H1 (cell line): ENCODE measurements at regions not wholly inside any gene's neighbourhood (a gene's known extent, or its start where the extent isn't known, plus 50 kb on each side); places are given as distances from the start of the nearest gene placed in this dataset.

Experiments used
- CTCF ChIA-PET: fragments of 300-600 bp; sonication (Branson Sonifier 250); formaldehyde crosslinking; loops from one replicate; lab custom pipeline; 2021; ENCODE audit not compliant: partially characterized antibody; lab: Charles Lee
- POLR2A ChIA-PET: fragments of 300-600 bp; sonication (Branson Sonifier 250); formaldehyde crosslinking; loops from one replicate; lab custom pipeline; 2021; ENCODE audit warnings: inconsistent platforms; ENCODE audit not compliant: partially characterized antibody; lab: Charles Lee
- DNase-seq, 2 experiments: peaks; one replicate each; pipeline versions ENCODE4 v3.0.0 to v3.0.0-alpha.2; 2010 to 2022; ENCODE audit warnings: low spot score in 2 of 2, low read depth in 1 of 2, mixed read lengths in 1 of 2
- FAIRE-seq: peaks from 2 replicates; lab custom pipeline; 2011; peaks lifted over from hg19 to GRCh38; lab: Jason Lieb, UNC
- H2AFZ ChIP-seq: 2 replicates; pipeline ENCODE4 v1.8.1; 2012; ENCODE audit warnings: low read length, inconsistent platforms
- H2AK5ac ChIP-seq: 2 replicates; pipeline ENCODE4 v1.6.1; 2013; ENCODE audit warnings: low read depth, low read length
- H2BK120ac ChIP-seq: replicated peaks from 2 replicates; pipeline ENCODE3; 2013; ENCODE audit warnings: low read depth, low read length, inconsistent platforms
- H2BK12ac ChIP-seq: 2 replicates; pipeline ENCODE4 v1.6.1; 2013; ENCODE audit warnings: low read depth, low read length
- H2BK15ac ChIP-seq: 2 replicates; pipeline ENCODE4 v1.6.1; 2013; ENCODE audit warnings: low read length
- H2BK20ac ChIP-seq: 2 replicates; pipeline ENCODE4 v1.6.1; 2013; ENCODE audit warnings: low read length
- H2BK5ac ChIP-seq: 2 replicates; pipeline ENCODE4 v1.6.1; 2013; ENCODE audit warnings: low read depth, low read length
- H3K14ac ChIP-seq: 2 replicates; pipeline ENCODE4 v1.6.1; 2013; ENCODE audit warnings: inconsistent platforms; ENCODE audit not compliant: insufficient read length
- H3K18ac ChIP-seq: 2 replicates; pipeline ENCODE4 v1.6.1; 2013; ENCODE audit warnings: low read length; ENCODE audit errors: extremely low read depth
- H3K23ac ChIP-seq: 2 replicates; pipeline ENCODE4 v1.6.1; 2013; ENCODE audit warnings: inconsistent platforms; ENCODE audit not compliant: insufficient read length
- H3K23me2 ChIP-seq: 2 replicates; pipeline ENCODE4 v1.6.1; 2013; ENCODE audit warnings: low read depth, low read length
- H3K27ac ChIP-seq: 2 replicates; pipeline ENCODE4 v1.6.1; 2011; ENCODE audit warnings: low read depth, low read length, inconsistent platforms
- H3K27me3 ChIP-seq, 4 experiments: replicated peaks in 1 of 4; 1 replicate in 1 of 4; 2 replicates in 3 of 4; pipeline versions ENCODE4 v1.6.1 to v1.8.1; 2011 to 2013; ENCODE audit warnings: low read length in 3 of 4, mild to moderate bottlenecking in 3 of 4, inconsistent platforms in 2 of 4, mixed read lengths in 2 of 4, moderate library complexity in 1 of 4; ENCODE audit not compliant: control insufficient read depth in 3 of 4, insufficient read depth in 3 of 4; ENCODE audit errors: extremely low read depth in 1 of 4
- H3K36me3 ChIP-seq, 4 experiments: 2 replicates each; pipeline versions ENCODE4 v1.6.1 to v1.8.1; 2011 to 2013; ENCODE audit warnings: mild to moderate bottlenecking in 4 of 4, low read length in 3 of 4, moderate library complexity in 2 of 4, control low read depth in 1 of 4, inconsistent platforms in 1 of 4; ENCODE audit not compliant: insufficient read depth in 4 of 4, control insufficient read depth in 2 of 4
- H3K4ac ChIP-seq: replicated peaks from 2 replicates; pipeline ENCODE3; 2013; ENCODE audit warnings: low read length, low read depth, mixed read lengths, inconsistent platforms; ENCODE audit not compliant: insufficient read length
- H3K4me1 ChIP-seq, 4 experiments: replicated peaks in 1 of 4; 1 replicate in 1 of 4; 2 replicates in 3 of 4; pipeline versions ENCODE4 v1.6.1 to v1.8.1; 2011 to 2013; ENCODE audit warnings: low read length in 3 of 4, inconsistent platforms in 2 of 4, mixed read lengths in 1 of 4; ENCODE audit not compliant: insufficient read depth in 4 of 4, control insufficient read depth in 3 of 4
- H3K4me2 ChIP-seq, 2 experiments: 2 replicates each; pipeline versions ENCODE4 v1.6.1 to v1.8.1; 2011 to 2013; ENCODE audit warnings: low read depth in 2 of 2, low read length in 2 of 2, control low read depth in 1 of 2, inconsistent platforms in 1 of 2, mild to moderate bottlenecking in 1 of 2; ENCODE audit not compliant: insufficient read depth in 1 of 2
- H3K4me3 ChIP-seq, 4 experiments: fragments of 200-600, 300-600 bp in 1 of 4; sonication (generic), shearing (Covaris generic), sonication (Bioruptor Twin) in 1 of 4; 2 replicates each; pipeline versions ENCODE4 v1.5.1 to v1.8.1; 2011 to 2016; ENCODE audit warnings: low read length in 4 of 4, low read depth in 3 of 4, control low read depth in 2 of 4, inconsistent platforms in 2 of 4, mild to moderate bottlenecking in 2 of 4, mixed read lengths in 1 of 4, moderate library complexity in 1 of 4; ENCODE audit not compliant: insufficient read depth in 2 of 4; ENCODE audit errors: extremely low read depth in 1 of 4
- H3K56ac ChIP-seq: replicated peaks from 2 replicates; pipeline ENCODE3; 2013; ENCODE audit warnings: low read depth, mild to moderate bottlenecking, mixed read lengths, low read length, inconsistent platforms; ENCODE audit not compliant: insufficient read length
- H3K79me1 ChIP-seq: 2 replicates; pipeline ENCODE4 v1.6.1; 2013; ENCODE audit warnings: low read depth, low read length, control low read depth
- H3K79me2 ChIP-seq, 2 experiments: 2 replicates each; pipeline versions ENCODE4 v1.6.1 to v1.8.1; 2012 to 2013; ENCODE audit warnings: low read length in 2 of 2, mild to moderate bottlenecking in 2 of 2, inconsistent platforms in 1 of 2; ENCODE audit not compliant: insufficient read depth in 2 of 2, control insufficient read depth in 1 of 2
- H3K9ac ChIP-seq, 4 experiments: replicated peaks in 1 of 4; 1 replicate in 1 of 4; 2 replicates in 3 of 4; pipeline versions ENCODE4 v1.6.1 to v1.8.1; 2011 to 2013; ENCODE audit warnings: low read depth in 3 of 4, low read length in 3 of 4, control low read depth in 2 of 4, mild to moderate bottlenecking in 2 of 4, moderate library complexity in 2 of 4, inconsistent platforms in 1 of 4; ENCODE audit errors: extremely low read depth in 1 of 4
- H3K9me3 ChIP-seq, 2 experiments: 2 replicates each; pipeline versions ENCODE4 v1.6.1 to v1.8.1; 2012 to 2013; ENCODE audit warnings: mild to moderate bottlenecking in 2 of 2, moderate library complexity in 2 of 2, control low read depth in 1 of 2, inconsistent platforms in 1 of 2, low read depth in 1 of 2, low read length in 1 of 2, mixed read lengths in 1 of 2; ENCODE audit not compliant: insufficient read depth in 2 of 2
- H4K20me1 ChIP-seq, 2 experiments: replicated peaks in 1 of 2; 2 replicates each; pipeline versions ENCODE3 to v1.8.1; 2011 to 2013; ENCODE audit warnings: inconsistent platforms in 2 of 2, low read length in 2 of 2, mild to moderate bottlenecking in 1 of 2; ENCODE audit not compliant: insufficient read depth in 2 of 2, control insufficient read depth in 1 of 2
- H4K5ac ChIP-seq: 2 replicates; pipeline ENCODE4 v1.6.1; 2013; ENCODE audit warnings: low read length, low read depth, mixed read lengths, inconsistent platforms; ENCODE audit not compliant: insufficient read length
- H4K8ac ChIP-seq: 2 replicates; pipeline ENCODE4 v1.8.0; 2013; ENCODE audit warnings: mild to moderate bottlenecking, moderate library complexity, low read length, inconsistent platforms; ENCODE audit not compliant: insufficient read depth; ENCODE audit errors: extremely low read depth
- H4K91ac ChIP-seq: replicated peaks from 2 replicates; pipeline ENCODE3; 2013; ENCODE audit warnings: low read length, mixed read lengths, inconsistent platforms; ENCODE audit not compliant: insufficient read length
- WGBS, 2 experiments: shearing (Covaris generic) in 1 of 2; methylation state at CpG; one replicate each; pipeline versions ENCODE4 v1.1.6 to v1.1.7; 2013 to 2015; ENCODE audit warnings: low lambda C conversion rate in 2 of 2, mixed read lengths in 2 of 2, inconsistent platforms in 1 of 2, low coverage in 1 of 2, missing lambda C conversion rate in 1 of 2; ENCODE audit not compliant: insufficient replicate concordance in 2 of 2, insufficient coverage in 1 of 2, insufficient read length in 1 of 2; ENCODE audit errors: extremely low coverage in 1 of 2, missing lambda C conversion rate in 1 of 2; 5-methylcytosine and 5-hydroxymethylcytosine counted together
- TF ChIP-seq, protein P1 (sequence below): fragments of 300-600 bp; sonication (generic); IDR thresholded peaks from 2 replicates; pipeline ENCODE4 v1.7.1; 2012; ENCODE audit warnings: low read length, moderate library complexity, mild to moderate bottlenecking, inconsistent platforms; ENCODE audit not compliant: insufficient replicate concordance

DNA sequence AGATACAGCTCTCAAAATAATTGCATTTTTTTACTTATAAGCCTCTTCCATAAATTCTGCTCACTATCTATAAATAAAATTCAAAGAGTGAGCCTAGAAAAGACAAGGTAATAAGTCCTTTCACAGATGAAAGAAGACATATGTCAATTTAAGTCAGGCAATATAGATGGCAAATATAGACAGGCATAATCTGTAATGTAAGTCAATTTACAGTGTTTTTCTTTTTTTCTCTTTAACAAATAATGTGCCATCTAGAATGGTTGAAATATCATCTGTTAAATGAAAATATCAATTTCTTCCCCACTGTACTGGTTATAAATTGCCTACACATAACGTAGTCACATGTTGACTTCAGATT is 1409.2 kb upstream of the GOT2 start:
- H3K23me2 ChIP-seq = no peaks in the 10 kb centered on the region; the same call in 1 of the 2 replicates
- H3K4me1 ChIP-seq = peaks cover 0 to 3% (median 0%) of the 10 kb centered on the region in 4 experiments; a peak in 2 of 7 replicates
- no peak overlapping the region for H2BK12ac ChIP-seq
- no peak overlapping the region for H3K27ac ChIP-seq
- H2BK20ac ChIP-seq = no peak overlapping the region
- H2AFZ ChIP-seq = no peak overlapping the region
- H3K56ac ChIP-seq = no peak overlapping the region
- ChIA-PET POLR2A (no interaction called here), CTCF (no interaction called here)
- no peak overlapping the region for H4K5ac ChIP-seq
- DNase-seq (no peak), FAIRE-seq (no peak)
- H3K4ac ChIP-seq = no peak overlapping the region
- H3K4me2 ChIP-seq = no peak overlapping the region
- H4K8ac ChIP-seq = no peak overlapping the region
- no peak overlapping the region for H4K91ac ChIP-seq
- H3K27me3 ChIP-seq = no peaks in the 10 kb centered on the region
- H2AK5ac ChIP-seq = no peak overlapping the region
- no peak overlapping the region for H3K14ac ChIP-seq
- no peaks in the 10 kb centered on the region for H3K9me3 ChIP-seq
- H3K23ac ChIP-seq = no peak overlapping the region
- H2BK120ac ChIP-seq = no peak overlapping the region
- H3K9ac ChIP-seq = no peak overlapping the region
- WGBS, 2 experiments = 92% methylated on average over 1 of the region's 1 CpG; no CpG with 5 or more reads in 1 of the 2 experiments
- H3K79me1 ChIP-seq = no peaks in the 10 kb centered on the region
- H3K18ac ChIP-seq = no peak overlapping the region
- H2BK15ac ChIP-seq = no peak overlapping the region
- no peaks in the 10 kb centered on the region for H3K36me3 ChIP-seq
- no peak overlapping the region for H2BK5ac ChIP-seq
- no peak overlapping the region for H3K4me3 ChIP-seq
- no peaks in the 10 kb centered on the region for H4K20me1 ChIP-seq
- H3K79me2 ChIP-seq = no peaks in the 10 kb centered on the region
- TF ChIP-seq, protein P1, sequence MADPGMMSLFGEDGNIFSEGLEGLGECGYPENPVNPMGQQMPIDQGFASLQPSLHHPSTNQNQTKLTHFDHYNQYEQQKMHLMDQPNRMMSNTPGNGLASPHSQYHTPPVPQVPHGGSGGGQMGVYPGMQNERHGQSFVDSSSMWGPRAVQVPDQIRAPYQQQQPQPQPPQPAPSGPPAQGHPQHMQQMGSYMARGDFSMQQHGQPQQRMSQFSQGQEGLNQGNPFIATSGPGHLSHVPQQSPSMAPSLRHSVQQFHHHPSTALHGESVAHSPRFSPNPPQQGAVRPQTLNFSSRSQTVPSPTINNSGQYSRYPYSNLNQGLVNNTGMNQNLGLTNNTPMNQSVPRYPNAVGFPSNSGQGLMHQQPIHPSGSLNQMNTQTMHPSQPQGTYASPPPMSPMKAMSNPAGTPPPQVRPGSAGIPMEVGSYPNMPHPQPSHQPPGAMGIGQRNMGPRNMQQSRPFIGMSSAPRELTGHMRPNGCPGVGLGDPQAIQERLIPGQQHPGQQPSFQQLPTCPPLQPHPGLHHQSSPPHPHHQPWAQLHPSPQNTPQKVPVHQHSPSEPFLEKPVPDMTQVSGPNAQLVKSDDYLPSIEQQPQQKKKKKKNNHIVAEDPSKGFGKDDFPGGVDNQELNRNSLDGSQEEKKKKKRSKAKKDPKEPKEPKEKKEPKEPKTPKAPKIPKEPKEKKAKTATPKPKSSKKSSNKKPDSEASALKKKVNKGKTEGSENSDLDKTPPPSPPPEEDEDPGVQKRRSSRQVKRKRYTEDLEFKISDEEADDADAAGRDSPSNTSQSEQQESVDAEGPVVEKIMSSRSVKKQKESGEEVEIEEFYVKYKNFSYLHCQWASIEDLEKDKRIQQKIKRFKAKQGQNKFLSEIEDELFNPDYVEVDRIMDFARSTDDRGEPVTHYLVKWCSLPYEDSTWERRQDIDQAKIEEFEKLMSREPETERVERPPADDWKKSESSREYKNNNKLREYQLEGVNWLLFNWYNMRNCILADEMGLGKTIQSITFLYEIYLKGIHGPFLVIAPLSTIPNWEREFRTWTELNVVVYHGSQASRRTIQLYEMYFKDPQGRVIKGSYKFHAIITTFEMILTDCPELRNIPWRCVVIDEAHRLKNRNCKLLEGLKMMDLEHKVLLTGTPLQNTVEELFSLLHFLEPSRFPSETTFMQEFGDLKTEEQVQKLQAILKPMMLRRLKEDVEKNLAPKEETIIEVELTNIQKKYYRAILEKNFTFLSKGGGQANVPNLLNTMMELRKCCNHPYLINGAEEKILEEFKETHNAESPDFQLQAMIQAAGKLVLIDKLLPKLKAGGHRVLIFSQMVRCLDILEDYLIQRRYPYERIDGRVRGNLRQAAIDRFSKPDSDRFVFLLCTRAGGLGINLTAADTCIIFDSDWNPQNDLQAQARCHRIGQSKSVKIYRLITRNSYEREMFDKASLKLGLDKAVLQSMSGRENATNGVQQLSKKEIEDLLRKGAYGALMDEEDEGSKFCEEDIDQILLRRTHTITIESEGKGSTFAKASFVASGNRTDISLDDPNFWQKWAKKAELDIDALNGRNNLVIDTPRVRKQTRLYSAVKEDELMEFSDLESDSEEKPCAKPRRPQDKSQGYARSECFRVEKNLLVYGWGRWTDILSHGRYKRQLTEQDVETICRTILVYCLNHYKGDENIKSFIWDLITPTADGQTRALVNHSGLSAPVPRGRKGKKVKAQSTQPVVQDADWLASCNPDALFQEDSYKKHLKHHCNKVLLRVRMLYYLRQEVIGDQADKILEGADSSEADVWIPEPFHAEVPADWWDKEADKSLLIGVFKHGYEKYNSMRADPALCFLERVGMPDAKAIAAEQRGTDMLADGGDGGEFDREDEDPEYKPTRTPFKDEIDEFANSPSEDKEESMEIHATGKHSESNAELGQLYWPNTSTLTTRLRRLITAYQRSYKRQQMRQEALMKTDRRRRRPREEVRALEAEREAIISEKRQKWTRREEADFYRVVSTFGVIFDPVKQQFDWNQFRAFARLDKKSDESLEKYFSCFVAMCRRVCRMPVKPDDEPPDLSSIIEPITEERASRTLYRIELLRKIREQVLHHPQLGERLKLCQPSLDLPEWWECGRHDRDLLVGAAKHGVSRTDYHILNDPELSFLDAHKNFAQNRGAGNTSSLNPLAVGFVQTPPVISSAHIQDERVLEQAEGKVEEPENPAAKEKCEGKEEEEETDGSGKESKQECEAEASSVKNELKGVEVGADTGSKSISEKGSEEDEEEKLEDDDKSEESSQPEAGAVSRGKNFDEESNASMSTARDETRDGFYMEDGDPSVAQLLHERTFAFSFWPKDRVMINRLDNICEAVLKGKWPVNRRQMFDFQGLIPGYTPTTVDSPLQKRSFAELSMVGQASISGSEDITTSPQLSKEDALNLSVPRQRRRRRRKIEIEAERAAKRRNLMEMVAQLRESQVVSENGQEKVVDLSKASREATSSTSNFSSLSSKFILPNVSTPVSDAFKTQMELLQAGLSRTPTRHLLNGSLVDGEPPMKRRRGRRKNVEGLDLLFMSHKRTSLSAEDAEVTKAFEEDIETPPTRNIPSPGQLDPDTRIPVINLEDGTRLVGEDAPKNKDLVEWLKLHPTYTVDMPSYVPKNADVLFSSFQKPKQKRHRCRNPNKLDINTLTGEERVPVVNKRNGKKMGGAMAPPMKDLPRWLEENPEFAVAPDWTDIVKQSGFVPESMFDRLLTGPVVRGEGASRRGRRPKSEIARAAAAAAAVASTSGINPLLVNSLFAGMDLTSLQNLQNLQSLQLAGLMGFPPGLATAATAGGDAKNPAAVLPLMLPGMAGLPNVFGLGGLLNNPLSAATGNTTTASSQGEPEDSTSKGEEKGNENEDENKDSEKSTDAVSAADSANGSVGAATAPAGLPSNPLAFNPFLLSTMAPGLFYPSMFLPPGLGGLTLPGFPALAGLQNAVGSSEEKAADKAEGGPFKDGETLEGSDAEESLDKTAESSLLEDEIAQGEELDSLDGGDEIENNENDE = no peak
